Activated CD8-positive, alpha-beta memory T cell treated with anti-CD3 and anti-CD28 coated beads, Interleukin-2, amount 50 U/mL, for 1 hour (primary cell): ENCODE measurements at regions not wholly inside any gene's neighbourhood (a gene's known extent, or its start where the extent isn't known, plus 50 kb on each side); places are given as distances from the start of the nearest gene placed in this dataset.

Experiments
- DNase-seq: peaks from one replicate; pipeline ENCODE4 v3.0.0-alpha.2; 2020; ENCODE audit errors: extremely low read depth

- DNase-seq = no peak
Observed at GRCh38 chr22:49081261-49081666, 746.4 kb downstream of the BRD1 start.

DNA sequence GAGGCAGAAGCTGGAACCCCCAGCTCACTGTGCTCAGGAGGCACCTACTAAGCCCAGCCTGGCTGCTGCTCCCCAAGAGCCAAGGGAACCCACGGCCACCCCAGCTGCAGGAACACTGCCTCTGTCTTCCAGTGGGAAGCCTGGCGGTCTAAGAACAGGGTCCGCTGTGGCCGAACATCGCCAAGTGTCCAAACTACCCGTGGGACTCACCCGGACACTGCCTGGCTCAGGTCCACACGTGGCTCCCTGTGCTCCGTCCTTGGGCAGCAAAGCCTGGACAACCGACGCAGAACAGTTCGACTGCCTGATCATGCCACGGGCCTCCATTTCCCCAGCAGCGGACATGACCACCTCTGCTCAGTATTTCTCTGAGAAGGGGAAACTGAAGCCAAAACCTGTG lies 747.0 kb downstream of the BRD1 start:
- DNase-seq = no peak

DNA sequence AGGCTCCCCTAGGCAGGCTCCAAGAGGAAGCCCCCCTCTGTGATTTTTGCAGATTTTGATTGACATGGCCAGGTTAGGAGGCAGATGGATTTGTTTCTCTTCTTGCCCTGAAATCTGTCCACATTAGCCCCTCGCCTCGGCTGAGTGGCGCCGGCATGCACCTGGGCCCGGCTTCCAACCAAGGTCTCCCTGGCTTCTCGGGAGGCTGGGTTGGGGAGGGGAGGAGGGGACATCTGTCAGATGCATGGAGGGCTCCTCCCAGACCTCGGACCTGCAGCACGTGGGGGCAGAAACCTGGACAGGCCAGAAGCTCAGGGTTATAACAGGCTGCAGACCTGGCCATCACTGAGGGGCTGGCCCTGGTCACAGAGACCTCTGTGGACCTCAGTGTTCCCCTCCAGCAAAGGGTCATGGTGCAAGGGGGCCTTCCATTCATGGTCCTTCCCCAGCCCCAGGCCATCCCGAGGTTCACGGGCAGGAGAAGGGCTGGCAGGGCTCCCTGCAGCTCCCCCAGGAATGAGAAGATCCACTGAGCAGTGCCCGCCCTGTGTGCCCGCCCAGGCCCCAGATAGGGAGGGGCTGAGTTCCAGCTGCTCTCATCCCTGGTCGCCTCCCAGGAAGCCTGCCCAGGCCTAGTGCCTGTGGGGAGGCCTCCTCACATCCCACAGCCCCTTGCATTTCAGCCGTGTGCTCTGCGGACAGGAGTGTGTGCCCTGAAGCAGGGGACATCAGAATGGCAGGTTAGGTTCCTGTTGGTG lies 747.8 kb downstream of the BRD1 start:
- DNase-seq = no peak

GRCh38 chr22:49079027-49079725 lies 748.5 kb downstream of the BRD1 start:
- no peak for DNase-seq

- no peak for DNase-seq
Observed at GRCh38 chr22:49078076-49078710, 749.5 kb downstream of the BRD1 start.

DNA sequence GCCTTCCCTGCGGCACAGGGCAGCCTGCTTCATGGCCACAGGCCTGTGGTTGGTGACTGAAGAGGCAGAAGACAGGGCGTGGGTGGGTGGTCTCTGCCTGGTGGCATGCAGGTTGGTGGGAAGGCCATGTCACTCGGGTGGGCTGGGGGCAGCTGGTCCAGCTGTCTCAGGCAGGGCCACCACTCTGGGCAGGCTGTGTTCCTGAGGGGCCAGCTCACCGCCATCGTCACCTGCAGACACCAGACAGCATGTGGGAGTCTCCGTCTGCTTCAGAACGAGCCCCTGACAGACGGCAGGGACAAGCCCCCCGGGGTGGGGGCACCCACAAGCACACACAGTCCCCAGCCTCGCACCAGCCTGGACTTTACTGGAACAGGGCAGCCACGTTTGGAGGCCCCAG lies 750.1 kb downstream of the BRD1 start:
- no peak for DNase-seq

DNA sequence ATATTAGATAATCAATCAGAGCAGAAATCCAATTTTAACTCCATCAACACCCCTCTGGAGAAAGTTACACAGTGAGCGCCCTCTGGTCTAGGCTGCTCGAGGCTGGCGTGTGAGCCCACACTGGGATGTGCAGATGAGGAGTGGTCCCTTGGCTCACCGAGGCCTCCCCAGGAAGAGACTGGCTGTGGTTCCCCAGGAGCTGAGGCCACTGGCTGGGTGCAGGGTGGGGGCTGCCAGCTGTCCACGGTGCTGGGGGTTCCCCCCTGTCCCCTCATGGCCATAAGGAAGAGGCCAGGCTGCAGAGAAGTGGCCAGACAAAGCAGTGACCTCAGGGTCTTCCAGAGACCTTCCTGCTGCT lies 750.7 kb downstream of the BRD1 start:
- no peak for DNase-seq

GRCh38 chr22:49076300-49077035 lies 751.2 kb downstream of the BRD1 start:
- DNase-seq = no peak

GRCh38 chr22:49075150-49075549 lies 752.5 kb downstream of the BRD1 start:
- no peak for DNase-seq

DNA sequence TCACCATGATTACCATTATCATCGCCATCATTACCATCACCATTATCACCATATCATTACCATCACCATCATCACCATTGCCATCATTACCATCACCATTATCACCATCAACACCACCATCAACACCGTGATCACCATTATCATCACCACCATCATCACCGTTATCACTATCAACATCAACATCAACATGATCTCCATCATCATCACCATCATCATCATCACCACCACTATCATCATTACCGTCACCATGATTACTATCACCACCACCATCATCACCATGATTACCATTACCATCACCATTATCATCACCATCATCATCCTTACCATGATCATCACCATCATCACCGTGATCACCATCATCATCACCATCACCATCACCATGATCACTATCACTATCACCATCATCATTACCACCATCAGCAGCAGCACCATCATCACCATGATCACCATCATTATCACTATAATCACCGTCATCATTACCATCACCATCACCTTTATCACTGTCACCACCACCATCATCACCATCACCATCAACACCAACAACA lies 753.7 kb downstream of the BRD1 start:
- DNase-seq = no peak

DNA sequence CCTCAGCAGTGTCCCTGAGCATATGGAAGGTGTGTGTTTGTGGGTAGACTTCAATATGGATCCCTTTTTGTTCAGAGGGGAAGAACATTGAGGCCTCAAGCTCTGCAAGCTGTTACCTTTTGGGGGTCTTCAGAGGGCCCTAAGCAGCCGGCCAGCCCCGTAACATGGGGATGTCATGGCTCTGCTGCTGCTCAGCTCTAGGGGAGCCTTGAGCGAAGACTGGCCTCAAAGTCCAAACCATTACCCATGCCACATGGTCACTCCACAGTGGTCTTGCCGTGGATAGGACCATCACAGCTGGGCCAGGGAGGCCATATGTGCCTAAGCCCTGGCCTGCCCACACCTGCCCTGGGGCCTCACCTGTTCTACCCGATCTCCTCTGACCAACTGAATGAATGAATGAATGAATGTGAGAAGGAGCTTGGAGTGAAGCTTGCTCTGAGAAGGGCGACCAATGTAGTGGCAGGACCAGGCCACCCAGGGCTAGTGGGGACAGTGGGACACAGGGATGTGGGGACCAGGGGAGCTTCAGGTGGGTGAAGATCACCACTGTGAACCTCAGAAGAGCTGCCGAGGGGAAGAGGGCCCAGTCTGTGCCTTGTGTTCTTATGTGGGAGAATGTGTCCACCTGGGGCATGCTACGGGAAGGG lies 754.6 kb downstream of the BRD1 start:
- DNase-seq = no peak

- no peak for DNase-seq
Observed at GRCh38 chr22:49070501-49070900, 757.2 kb downstream of the BRD1 start.

GRCh38 chr22:49068861-49069500 lies 758.7 kb downstream of the BRD1 start:
- no peak for DNase-seq

DNA sequence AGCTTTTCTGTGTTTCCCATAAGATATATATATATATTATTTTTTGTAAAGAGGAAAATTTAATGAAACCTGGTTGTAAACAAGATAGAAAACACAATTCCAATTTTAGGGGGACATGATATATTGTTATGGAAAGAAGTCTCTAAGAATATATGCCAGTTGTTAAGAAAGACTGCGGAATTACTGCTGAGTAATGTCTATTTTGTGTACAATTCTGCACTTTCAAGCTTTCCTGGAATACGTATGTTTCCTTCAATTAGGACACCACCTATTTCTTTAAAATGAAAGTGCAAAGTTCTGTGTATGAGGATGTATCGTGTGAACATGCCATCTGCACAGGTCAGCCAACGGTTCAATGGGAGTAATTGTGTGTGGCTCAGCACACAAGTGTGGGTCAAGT lies 760.2 kb downstream of the BRD1 start:
- DNase-seq = no peak

DNA sequence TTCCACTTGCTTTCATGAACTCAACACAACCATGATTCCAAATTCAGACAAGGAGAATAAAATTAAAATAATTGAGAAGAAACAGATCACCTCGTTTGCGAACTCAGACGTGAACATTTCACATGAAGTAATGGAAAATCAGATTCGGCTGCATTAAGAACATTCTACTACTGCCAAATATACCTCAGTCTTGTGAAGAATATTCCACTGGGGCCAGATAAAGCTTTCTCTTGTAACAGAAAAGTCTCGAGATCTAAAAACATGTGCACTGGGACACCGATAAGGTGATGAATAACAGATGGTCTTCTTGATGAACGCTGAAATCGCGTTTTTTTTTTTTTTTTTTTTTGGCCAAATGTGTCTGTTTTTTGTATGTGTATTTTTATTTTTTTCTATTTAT lies 761.1 kb downstream of the BRD1 start:
- no peak for DNase-seq

DNA sequence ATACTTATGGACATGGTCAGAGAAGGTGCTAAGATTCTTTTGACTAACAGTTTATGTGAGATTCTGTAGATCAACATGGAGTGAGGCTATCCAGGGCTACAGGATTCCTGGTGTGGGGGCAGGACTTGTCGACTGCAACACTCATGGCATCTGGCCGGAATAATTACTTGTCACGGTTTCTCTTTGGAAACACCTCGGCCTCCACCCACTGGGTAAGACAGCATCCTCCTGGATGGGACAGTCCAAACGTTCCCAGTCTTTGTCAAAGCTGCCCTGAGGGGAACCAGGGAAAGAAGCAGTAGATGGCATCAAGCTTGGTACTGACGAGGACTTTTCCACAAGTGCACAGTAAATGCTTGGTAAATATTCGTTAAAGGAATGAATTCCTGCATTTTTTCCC lies 762.8 kb downstream of the BRD1 start:
- DNase-seq = no peak

- no peak for DNase-seq
Observed at GRCh38 chr22:49063545-49063890, 764.2 kb downstream of the BRD1 start.

DNA sequence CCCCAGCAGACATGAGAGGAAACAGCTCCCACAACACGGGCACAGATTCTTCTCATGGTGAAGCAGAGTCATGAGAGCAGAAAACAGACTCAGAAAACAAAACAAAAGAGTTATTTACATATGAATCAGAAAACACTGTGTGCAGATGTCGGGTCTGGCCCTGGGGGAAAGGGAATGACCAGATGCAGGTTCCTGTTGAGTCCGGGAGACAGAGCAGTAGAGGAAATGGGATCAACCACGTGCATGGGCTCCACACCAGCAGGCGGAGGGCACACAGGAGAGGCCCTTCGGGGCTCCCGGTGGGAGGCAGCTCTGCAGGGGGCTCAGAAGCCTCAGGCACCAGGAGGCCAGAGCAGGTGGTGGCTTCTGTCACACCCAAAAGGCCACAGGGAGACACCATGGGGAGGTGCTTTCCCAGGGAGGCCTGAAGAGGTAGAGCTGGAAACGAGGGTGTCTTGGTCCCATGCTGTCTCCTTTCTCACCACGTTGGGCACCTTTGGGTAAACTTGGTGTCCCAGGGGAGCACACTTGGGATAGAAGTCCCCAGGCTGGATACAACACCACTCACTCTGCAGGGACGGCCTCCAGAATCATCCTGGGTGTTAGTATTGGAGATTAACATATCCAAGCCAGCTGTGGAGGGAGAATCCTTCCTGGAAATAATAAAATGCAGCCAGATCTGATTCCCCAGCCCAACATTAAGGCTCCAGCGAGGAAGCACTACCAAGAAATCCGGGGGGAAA lies 764.7 kb downstream of the BRD1 start:
- DNase-seq = no peak

GRCh38 chr22:49062155-49062801 lies 765.4 kb downstream of the BRD1 start:
- DNase-seq = no peak

GRCh38 chr22:49057910-49058309 lies 769.8 kb downstream of the BRD1 start:
- no peak for DNase-seq
